Cardiac fibroblast (primary cell): ENCODE measurements at regions not wholly inside any gene's neighbourhood (a gene's known extent, or its start where the extent isn't known, plus 50 kb on each side); places are given as distances from the start of the nearest gene placed in this dataset.
A peak's percentile ranks its signal among the peaks of the same experiment; 100 is the strongest.

Experiments used
- DNase-seq, 2 donors: peaks; one replicate each; pipeline versions ENCODE4 v3.0.0 to v3.0.0-alpha.2; 2010; ENCODE audit warnings: low read depth in 2 of 2
- H3K4me3 ChIP-seq, 2 donors: replicated peaks in 1 of 2; 1 replicate in 1 of 2; 2 replicates in 1 of 2; pipeline ENCODE4 v1.5.1; 2011; ENCODE audit warnings: low read depth in 2 of 2, low read length in 2 of 2, mild to moderate bottlenecking in 2 of 2, moderate library complexity in 1 of 2
- TF ChIP-seq, protein P1 (sequence below): IDR thresholded peaks from one replicate; pipeline ENCODE4 v1.5.1; 2011; ENCODE audit warnings: low read depth, mild to moderate bottlenecking, low read length, inconsistent platforms

DNA sequence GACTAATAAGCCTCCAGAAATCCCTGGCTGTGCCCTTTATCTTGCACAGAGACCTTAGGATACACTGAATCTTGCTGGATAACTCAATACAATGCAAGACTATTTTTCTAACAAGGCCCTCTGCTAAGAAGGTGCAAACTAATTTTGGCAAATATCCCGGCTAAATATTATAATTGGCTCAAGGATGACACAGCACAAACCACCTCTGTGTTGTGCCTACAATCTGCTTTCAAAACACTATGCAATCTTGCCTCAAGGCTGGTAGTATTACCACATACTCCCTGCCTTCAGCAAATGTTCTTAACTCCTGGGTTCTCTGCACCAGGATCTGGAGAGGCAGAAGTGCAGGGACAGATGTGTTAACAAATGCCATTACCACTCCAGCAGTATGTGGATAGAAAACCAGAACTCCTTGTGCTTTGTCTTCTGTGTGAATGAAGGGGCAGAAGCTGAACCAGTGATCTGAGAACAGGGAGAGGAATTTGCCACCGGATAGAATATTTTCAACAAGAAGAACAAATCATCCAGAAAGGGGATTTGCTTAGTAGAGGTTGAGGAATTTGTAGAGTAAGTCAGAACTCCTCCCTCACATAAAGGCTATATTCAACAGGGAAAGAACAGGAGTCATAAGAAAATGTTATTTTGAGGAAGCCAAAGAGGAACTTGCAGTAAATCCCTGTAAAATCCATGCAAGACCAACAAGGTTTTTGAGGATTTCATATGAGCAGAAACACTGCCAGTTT is 74.1 kb upstream of the SLC4A11 start:
- DNase-seq = peak; percentile 65 to 82
- TF ChIP-seq, protein P1, sequence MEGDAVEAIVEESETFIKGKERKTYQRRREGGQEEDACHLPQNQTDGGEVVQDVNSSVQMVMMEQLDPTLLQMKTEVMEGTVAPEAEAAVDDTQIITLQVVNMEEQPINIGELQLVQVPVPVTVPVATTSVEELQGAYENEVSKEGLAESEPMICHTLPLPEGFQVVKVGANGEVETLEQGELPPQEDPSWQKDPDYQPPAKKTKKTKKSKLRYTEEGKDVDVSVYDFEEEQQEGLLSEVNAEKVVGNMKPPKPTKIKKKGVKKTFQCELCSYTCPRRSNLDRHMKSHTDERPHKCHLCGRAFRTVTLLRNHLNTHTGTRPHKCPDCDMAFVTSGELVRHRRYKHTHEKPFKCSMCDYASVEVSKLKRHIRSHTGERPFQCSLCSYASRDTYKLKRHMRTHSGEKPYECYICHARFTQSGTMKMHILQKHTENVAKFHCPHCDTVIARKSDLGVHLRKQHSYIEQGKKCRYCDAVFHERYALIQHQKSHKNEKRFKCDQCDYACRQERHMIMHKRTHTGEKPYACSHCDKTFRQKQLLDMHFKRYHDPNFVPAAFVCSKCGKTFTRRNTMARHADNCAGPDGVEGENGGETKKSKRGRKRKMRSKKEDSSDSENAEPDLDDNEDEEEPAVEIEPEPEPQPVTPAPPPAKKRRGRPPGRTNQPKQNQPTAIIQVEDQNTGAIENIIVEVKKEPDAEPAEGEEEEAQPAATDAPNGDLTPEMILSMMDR = no peak
- no peak overlapping the region for H3K4me3 ChIP-seq

DNA sequence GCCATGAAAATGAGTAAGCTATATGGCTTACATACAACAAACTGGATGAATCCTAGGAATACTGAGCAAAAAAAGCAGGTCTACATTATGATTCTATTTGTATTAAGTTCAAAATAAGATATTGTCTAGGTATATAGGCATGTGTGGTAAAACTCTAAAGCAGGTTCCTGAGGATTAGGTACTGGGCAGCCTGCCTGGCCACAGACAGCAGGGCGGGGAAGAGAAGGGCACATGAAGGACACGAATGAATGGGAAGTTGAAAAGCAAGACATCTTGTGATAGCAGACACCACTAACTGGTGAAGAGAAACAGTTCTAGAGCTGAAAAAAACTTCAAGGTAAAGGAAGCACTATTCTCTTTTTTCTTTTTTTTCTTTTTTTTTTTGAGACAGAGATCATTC is 72.6 kb upstream of the SLC4A11 start:
- H3K4me3 ChIP-seq = no peak overlapping the region
- TF ChIP-seq, protein P1 = no peak
- DNase-seq = no peak

DNA sequence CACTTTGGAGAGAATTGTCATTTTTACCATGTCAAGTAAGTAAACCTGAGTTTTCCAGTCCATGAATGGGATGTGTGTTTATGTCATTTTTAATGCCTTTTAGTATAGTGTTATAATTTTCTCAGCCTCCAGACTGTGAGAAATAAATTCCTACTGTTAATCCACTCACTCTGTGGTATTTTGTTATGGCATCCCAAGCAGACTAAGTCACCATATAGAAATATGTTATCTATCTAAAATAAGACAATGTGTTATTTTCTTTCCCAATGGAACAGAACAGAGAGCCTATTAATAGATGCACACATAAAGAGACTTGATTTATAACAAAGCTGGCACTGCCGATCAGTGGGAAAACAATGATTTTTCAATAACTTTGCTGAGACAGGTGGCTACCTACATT is 70.2 kb upstream of the SLC4A11 start:
- TF ChIP-seq, protein P1 = no peak
- no peak for DNase-seq
- no peak overlapping the region for H3K4me3 ChIP-seq

DNA sequence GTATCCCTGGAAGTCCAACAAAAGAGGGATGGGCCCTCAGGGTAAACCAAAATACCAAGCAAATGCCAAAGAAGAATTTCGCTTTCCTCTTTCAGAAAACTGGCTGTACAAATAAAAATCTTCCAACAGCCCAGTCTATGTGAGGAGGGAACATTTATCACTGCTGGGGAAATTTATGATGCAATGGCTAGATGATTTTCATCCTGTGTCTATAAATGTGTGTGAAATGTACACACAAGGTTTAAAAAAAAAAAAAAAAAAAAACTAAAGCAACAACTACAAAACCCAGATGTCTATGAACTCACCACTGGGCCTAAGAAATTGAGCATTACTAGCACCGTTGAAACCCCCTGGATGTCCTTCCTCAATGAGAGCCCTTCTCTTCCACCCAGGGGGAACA is 68.7 kb upstream of the SLC4A11 start:
- no peak overlapping the region for H3K4me3 ChIP-seq
- DNase-seq = no peak
- TF ChIP-seq, protein P1 = no peak

DNA sequence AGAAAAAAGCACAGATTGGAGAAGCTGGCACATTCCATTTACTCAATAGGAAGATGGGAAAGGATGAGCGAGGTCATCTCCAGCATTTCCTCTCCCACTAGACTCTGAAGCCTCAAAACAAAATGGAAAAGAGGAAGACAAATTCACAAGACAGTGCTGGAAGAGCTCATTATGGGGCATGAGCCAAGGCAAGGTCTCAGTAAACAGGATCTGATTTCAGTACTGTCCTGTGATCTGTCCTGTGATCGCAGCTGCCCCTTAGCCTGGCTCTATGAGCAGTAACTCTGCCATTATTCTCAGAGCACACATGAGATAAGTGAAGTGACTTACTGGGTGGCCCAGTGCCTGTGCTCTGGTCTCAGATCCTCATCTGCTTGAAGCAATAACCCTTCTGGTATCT is 68.1 kb upstream of the SLC4A11 start:
- H3K4me3 ChIP-seq = no peak overlapping the region
- DNase-seq = no peak
- TF ChIP-seq, protein P1 = no peak

DNA sequence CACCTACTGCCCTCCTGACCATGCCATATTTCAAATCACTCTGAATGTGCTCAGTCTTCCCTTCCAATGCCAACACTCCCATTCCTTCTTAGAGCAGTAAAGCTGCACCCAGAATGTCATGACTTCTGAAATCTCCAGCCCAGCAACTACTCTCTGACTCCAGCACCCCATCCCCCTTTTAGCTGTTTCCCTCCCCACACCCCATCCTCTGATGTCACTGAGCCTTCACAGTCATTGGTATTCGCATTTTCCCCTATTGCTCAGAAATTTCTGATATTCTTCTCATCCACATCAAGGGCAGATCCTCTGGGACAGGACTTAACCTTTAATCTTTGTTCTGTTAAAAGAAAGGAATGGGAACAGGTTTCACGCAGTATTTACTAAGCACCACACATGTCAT is 67.1 kb upstream of the SLC4A11 start:
- H3K4me3 ChIP-seq = no peak overlapping the region
- TF ChIP-seq, protein P1 = no peak
- DNase-seq = no peak

DNA sequence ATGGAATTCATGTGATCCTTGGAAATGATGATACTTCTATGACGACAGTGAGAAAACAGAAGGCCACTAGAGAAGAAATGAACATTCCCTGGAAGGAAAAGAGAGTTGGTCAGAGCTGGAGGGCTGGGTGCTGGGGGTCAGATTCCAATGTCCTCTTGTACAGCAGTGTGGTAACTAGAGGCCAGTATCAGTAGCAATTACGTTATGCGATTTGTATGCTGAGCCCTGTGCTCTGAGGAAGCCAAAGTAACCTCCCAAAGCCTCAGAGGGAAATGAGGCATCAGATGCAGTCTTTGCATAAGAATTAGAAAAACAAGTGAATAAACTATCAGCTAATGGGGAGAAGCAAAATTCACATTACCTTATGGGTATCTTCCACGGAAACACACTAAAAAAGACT is 65.5 kb upstream of the SLC4A11 start:
- H3K4me3 ChIP-seq = no peak overlapping the region
- TF ChIP-seq, protein P1 = no peak
- no peak for DNase-seq
